ENCODE measurements at regions not wholly inside any gene's neighbourhood (a gene's known extent, or its start where the extent isn't known, plus 50 kb on each side); places are given as distances from the start of the nearest gene placed in this dataset.

GRCh38 chr10:109207361-109207760 lies 716.0 kb downstream of the XPNPEP1 start:
- Histone ChIP-seq H3K9me3 (ENCODE audit: low read depth) (no peaks in the 10 kb centered on the region), H3K27me3 (no peaks in the 10 kb centered on the region), H3K27ac (no peak overlapping the region), H3K4me1 (ENCODE audit: low read depth) (no peaks in the 10 kb centered on the region), H3K36me3 (no peaks in the 10 kb centered on the region), H3K4me3 (no peak overlapping the region)
- DNase-seq (ENCODE audit: low read depth in 1 of 2, low spot score in 1 of 2), result no peak
- no peak for TF ChIP-seq CTCF (IDR thresholded peaks at IDR 0.05; ENCODE audit: low read depth, low read length)

- Histone ChIP-seq H3K9me3 (ENCODE audit: low read depth) (no peaks in the 10 kb centered on the region), H3K36me3 (no peaks in the 10 kb centered on the region), H3K4me3 (no peak overlapping the region), H3K4me1 (ENCODE audit: low read depth) (no peaks in the 10 kb centered on the region), H3K27ac (no peak overlapping the region), H3K27me3 (no peaks in the 10 kb centered on the region)
- peak in 1 of 2 donors; percentile 56 for DNase-seq (ENCODE audit: low read depth in 1 of 2, low spot score in 1 of 2)
- TF ChIP-seq CTCF (IDR thresholded peaks at IDR 0.05; ENCODE audit: low read depth, low read length), result no peak
These were observed 717.3 kb downstream of the XPNPEP1 start for GRCh38 chr10:109205929-109206585.

GRCh38 chr10:109203646-109204353 lies 719.5 kb downstream of the XPNPEP1 start:
- DNase-seq (ENCODE audit: low read depth in 1 of 2, low spot score in 1 of 2), result no peak
- Histone ChIP-seq H3K27me3 (no peaks in the 10 kb centered on the region), H3K36me3 (no peaks in the 10 kb centered on the region), H3K9me3 (ENCODE audit: low read depth) (no peaks in the 10 kb centered on the region), H3K27ac (no peak overlapping the region), H3K4me3 (no peak overlapping the region), H3K4me1 (ENCODE audit: low read depth) (no peaks in the 10 kb centered on the region)
- no peak for TF ChIP-seq CTCF (IDR thresholded peaks at IDR 0.05; ENCODE audit: low read depth, low read length)

- no peaks in the 10 kb centered on the region for H3K9me3 ChIP-seq (ENCODE audit: low read depth)
- H3K27ac ChIP-seq, result no peak overlapping the region
- no peak overlapping the region for H3K4me3 ChIP-seq
- no peaks in the 10 kb centered on the region for H3K4me1 ChIP-seq (ENCODE audit: low read depth)
- DNase-seq (ENCODE audit: low read depth in 1 of 2, low spot score in 1 of 2), result no peak
- TF ChIP-seq CTCF (IDR thresholded peaks at IDR 0.05; ENCODE audit: low read depth, low read length), result no peak
- H3K36me3 ChIP-seq, result no peaks in the 10 kb centered on the region
- no peaks in the 10 kb centered on the region for H3K27me3 ChIP-seq
These were observed 721.2 kb downstream of the XPNPEP1 start for GRCh38 chr10:109202111-109202510.

- DNase-seq (ENCODE audit: low read depth in 1 of 2, low spot score in 1 of 2), result no peak
- H3K36me3 ChIP-seq, result no peaks in the 10 kb centered on the region
- no peaks in the 10 kb centered on the region for H3K9me3 ChIP-seq (ENCODE audit: low read depth)
- no peak for TF ChIP-seq CTCF (IDR thresholded peaks at IDR 0.05; ENCODE audit: low read depth, low read length)
- no peak overlapping the region for H3K27ac ChIP-seq
- H3K4me1 ChIP-seq (ENCODE audit: low read depth), result no peaks in the 10 kb centered on the region
- H3K4me3 ChIP-seq, result no peak overlapping the region
- H3K27me3 ChIP-seq, result no peaks in the 10 kb centered on the region
These were observed 722.7 kb downstream of the XPNPEP1 start for GRCh38 chr10:109200646-109201045.
